HCT116 (cell line): ENCODE measurements at regions not wholly inside any gene's neighbourhood (a gene's known extent, or its start where the extent isn't known, plus 50 kb on each side); places are given as distances from the start of the nearest gene placed in this dataset.

Source experiments
- CTCF ChIP-seq, 3 experiments: fragments of 200-600 bp in 1 of 3; sonication (generic) in 1 of 3; IDR thresholded peaks in 2 of 3; conservative IDR thresholded peaks in 1 of 3; 2 replicates each; pipeline ENCODE4 v1.5.1; 2012 to 2017; ENCODE audit warnings: low read depth in 2 of 3, low read length in 2 of 3, antibody characterized with exemption in 1 of 3, borderline replicate concordance in 1 of 3, control low read depth in 1 of 3, mild to moderate bottlenecking in 1 of 3, mixed read lengths in 1 of 3, mixed run types in 1 of 3, moderate library complexity in 1 of 3; ENCODE audit not compliant: insufficient read depth in 1 of 3
- JUND ChIP-seq: IDR thresholded peaks from 2 replicates; pipeline ENCODE4 v1.6.1; 2012
- POLR2A ChIP-seq: IDR thresholded peaks from 2 replicates; pipeline ENCODE4 v1.7.0; 2011; ENCODE audit warnings: borderline replicate concordance; ENCODE audit not compliant: insufficient read depth, insufficient read length; ENCODE audit errors: extremely low read depth
- RAD21 ChIP-seq: IDR thresholded peaks from 2 replicates; pipeline ENCODE4 v1.6.1; 2012; ENCODE audit warnings: low read depth, mild to moderate bottlenecking

GRCh38 chr4:129988957-129989356 lies 893.0 kb downstream of the C4orf33 start:
- no peak for TF ChIP-seq CTCF (IDR thresholded peaks at IDR 0.05 in 2 of 3, conservative IDR thresholded peaks at IDR 0.05 in 1 of 3; ENCODE audit: borderline replicate concordance in 1 of 3, insufficient read depth in 1 of 3, low read depth in 2 of 3, low read length in 2 of 3)
- no peak for TF ChIP-seq RAD21
- TF ChIP-seq JUND: no peak
- no peak for TF ChIP-seq POLR2A
